Adrenal gland (tissue), 5 donors: ENCODE measurements at regions not wholly inside any gene's neighbourhood (a gene's known extent, or its start where the extent isn't known, plus 50 kb on each side); places are given as distances from the start of the nearest gene placed in this dataset.

Source experiments
- CTCF ChIP-seq, 6 experiments: fragments of 450-650 bp in 4 of 6; fragments of 200-600 bp in 2 of 6; sonication (generic) in 1 of 6; IDR thresholded peaks; 1 replicate in 5 of 6; 2 replicates in 1 of 6; pipeline versions ENCODE4 v1.5.1 to v1.8.0; 2016 to 2021; ENCODE audit warnings: antibody characterized with exemption in 6 of 6, mild to moderate bottlenecking in 2 of 6, moderate library complexity in 1 of 6
- POLR2A ChIP-seq, 2 donors: fragments of 450-650 bp; IDR thresholded peaks; one replicate each; pipeline ENCODE4 v1.6.1; 2017; ENCODE audit warnings: antibody characterized with exemption in 2 of 2, mild to moderate bottlenecking in 2 of 2, moderate library complexity in 1 of 2
- donor health status: DM: no; HTN: no; CAD: no.

GRCh38 chr20:11982955-11983470, 65.3 kb downstream of the BTBD3 start:
- no peak for TF ChIP-seq CTCF (IDR thresholded peaks at IDR 0.05)
- no peak for TF ChIP-seq POLR2A (IDR thresholded peaks at IDR 0.05)
